Endothelial cell of umbilical vein (primary cell): ENCODE measurements at regions not wholly inside any gene's neighbourhood (a gene's known extent, or its start where the extent isn't known, plus 50 kb on each side); places are given as distances from the start of the nearest gene placed in this dataset.

Experiments
- BruUV-seq: library from RNA; stranded (reverse); fragments of 400-500 nt; replicated peaks from 2 replicates; lab custom pipeline; 2021; lab: Mats Ljungman, UMichigan
- CTCF ChIA-PET: fragments of 300-600, 350-600 bp; sonication (Branson Sonifier 250); formaldehyde crosslinking; loops from one replicate; lab custom pipeline; 2021; ENCODE audit warnings: antibody characterized with exemption, inconsistent platforms; lab: Charles Lee
- POLR2A ChIA-PET: fragments of 300-600, 350-600 bp; sonication (Branson Sonifier 250); formaldehyde crosslinking; loops from one replicate; lab custom pipeline; 2021; ENCODE audit warnings: antibody characterized with exemption, inconsistent platforms; lab: Charles Lee
- DNase-seq: peaks from one replicate; pipeline ENCODE4 v3.0.0-alpha.2; 2011; ENCODE audit warnings: low read depth, low spot score
- FAIRE-seq: peaks from 2 replicates; lab custom pipeline; 2011; peaks lifted over from hg19 to GRCh38; lab: Jason Lieb, UNC
- H2AFZ ChIP-seq: 2 replicates; pipeline ENCODE4 v1.6.0; 2012; ENCODE audit warnings: low read depth, low read length, control low read depth, inconsistent platforms
- H3K27ac ChIP-seq: 2 replicates; pipeline ENCODE4 v1.5.1; 2011; ENCODE audit warnings: low read depth, mild to moderate bottlenecking, control low read depth, low read length, moderate library complexity; ENCODE audit not compliant: insufficient read depth
- H3K27me3 ChIP-seq, 2 experiments: 2 replicates each; pipeline versions ENCODE4 v1.6.0 to v1.6.1; 2011; ENCODE audit warnings: low read length in 2 of 2, mixed read lengths in 1 of 2; ENCODE audit not compliant: control insufficient read depth in 2 of 2, insufficient read depth in 2 of 2
- H3K36me3 ChIP-seq, 2 experiments: 2 replicates in 1 of 2; 3 replicates in 1 of 2; pipeline ENCODE4 v1.5.1; 2011; ENCODE audit warnings: low read length in 2 of 2, mild to moderate bottlenecking in 1 of 2, moderate library complexity in 1 of 2; ENCODE audit not compliant: control insufficient read depth in 2 of 2, insufficient read depth in 2 of 2; ENCODE audit errors: extremely low read depth in 1 of 2
- H3K4me1 ChIP-seq: 3 replicates; pipeline ENCODE4 v1.5.1; 2011; ENCODE audit warnings: mild to moderate bottlenecking, low read length; ENCODE audit not compliant: control insufficient read depth, insufficient read depth; ENCODE audit errors: extremely low read depth
- H3K4me2 ChIP-seq: 2 replicates; pipeline ENCODE4 v1.6.1; 2011; ENCODE audit warnings: low read length, control low read depth, mixed read lengths; ENCODE audit not compliant: insufficient read depth
- H3K4me3 ChIP-seq, 3 experiments: fragments of 200-600 bp in 1 of 3; sonication (generic), shearing (Covaris generic) in 1 of 3; replicated peaks in 1 of 3; 2 replicates each; pipeline ENCODE4 v1.5.1; 2011 to 2016; ENCODE audit warnings: control low read depth in 3 of 3, low read length in 3 of 3, mild to moderate bottlenecking in 2 of 3, inconsistent platforms in 1 of 3, low read depth in 1 of 3, moderate library complexity in 1 of 3; ENCODE audit not compliant: insufficient read depth in 1 of 3
- H3K79me2 ChIP-seq: 2 replicates; pipeline ENCODE4 v1.6.0; 2012; ENCODE audit warnings: low read length, inconsistent platforms; ENCODE audit not compliant: control insufficient read depth, insufficient read depth
- H3K9ac ChIP-seq: replicated peaks from 2 replicates; pipeline ENCODE3; 2011; ENCODE audit warnings: low read length, control low read depth; ENCODE audit not compliant: insufficient read depth; ENCODE audit errors: extremely low read depth
- H3K9me1 ChIP-seq: replicated peaks from 3 replicates; pipeline ENCODE4 v1.6.0; 2011; ENCODE audit warnings: mild to moderate bottlenecking, low read length; ENCODE audit not compliant: control insufficient read depth, insufficient read depth; ENCODE audit errors: extremely low read depth
- H3K9me3 ChIP-seq: replicated peaks from 2 replicates; pipeline ENCODE4 v1.5.1; 2012; ENCODE audit warnings: low read length, inconsistent platforms; ENCODE audit not compliant: control insufficient read depth, insufficient read depth
- H4K20me1 ChIP-seq: replicated peaks from 2 replicates; pipeline ENCODE3; 2011; ENCODE audit warnings: mild to moderate bottlenecking, low read length; ENCODE audit not compliant: control insufficient read depth, insufficient read depth; ENCODE audit errors: extremely low read depth
- CTCF ChIP-seq, 2 donors: IDR thresholded peaks; 1 replicate in 1 of 2; 2 replicates in 1 of 2; pipeline ENCODE4 v1.5.1; 2011; ENCODE audit warnings: low read length in 2 of 2, mild to moderate bottlenecking in 2 of 2, moderate library complexity in 2 of 2, control low read depth in 1 of 2, inconsistent platforms in 1 of 2, low read depth in 1 of 2; ENCODE audit not compliant: insufficient read depth in 1 of 2; ENCODE audit errors: extremely low read depth in 1 of 2
- EZH2 ChIP-seq: IDR thresholded peaks from 2 replicates; pipeline ENCODE4 v1.6.1; 2012; ENCODE audit warnings: borderline replicate concordance, low read depth, mild to moderate bottlenecking, moderate library complexity, low read length, inconsistent platforms; ENCODE audit not compliant: severe bottlenecking
- FOS ChIP-seq: IDR thresholded peaks from 2 replicates; pipeline ENCODE4 v1.6.1; 2011; ENCODE audit warnings: mild to moderate bottlenecking, low read length, moderate library complexity, borderline replicate concordance; ENCODE audit not compliant: insufficient read depth
- GATA2 ChIP-seq: IDR thresholded peaks from 2 replicates; pipeline ENCODE4 v1.7.0; 2011; ENCODE audit warnings: low read depth, mild to moderate bottlenecking, moderate library complexity, mixed read lengths, low read length; ENCODE audit not compliant: insufficient read length, insufficient read depth
- JUN ChIP-seq: IDR thresholded peaks from 2 replicates; pipeline ENCODE4 v1.6.1; 2011; ENCODE audit warnings: borderline replicate concordance, low read depth; ENCODE audit not compliant: insufficient read length, insufficient read depth
- MAX ChIP-seq: IDR thresholded peaks from 2 replicates; pipeline ENCODE4 v1.6.1; 2011; ENCODE audit not compliant: insufficient read depth, insufficient read length
- MYC ChIP-seq: IDR thresholded peaks from one replicate; pipeline ENCODE4 v1.6.1; 2011; ENCODE audit warnings: mild to moderate bottlenecking, low read depth, low read length
- POLR2A ChIP-seq: IDR thresholded peaks from 2 replicates; pipeline ENCODE4 v1.6.1; 2012; ENCODE audit warnings: low read depth, mild to moderate bottlenecking, control low read depth, low read length
- POLR2AphosphoS5 ChIP-seq: IDR thresholded peaks from 2 replicates; pipeline ENCODE4 v1.6.1; 2012; ENCODE audit warnings: low read depth, mild to moderate bottlenecking, control low read depth, low read length, moderate library complexity; ENCODE audit not compliant: insufficient read depth
- dilution Hi-C: fragments of 300-500 bp; cut with MboI; formaldehyde crosslinking; loops from one replicate; pipeline ENCODE4 v1.15.0; 2019; ENCODE audit warnings: low sequenced_read_pairs; ENCODE audit not compliant: extremely low pct_ligation_motif_present
- intact Hi-C: fragments of 100-400 bp; cut with micrococcal nuclease; formaldehyde crosslinking; loops from one replicate; pipeline ENCODE4 v1.10.0; 2022

GRCh38 chr18:59954755-59955156 lies 55.0 kb downstream of the PMAIP1 start:
- no peaks in the 10 kb centered on the region for H4K20me1 ChIP-seq
- no peak overlapping the region for H3K9ac ChIP-seq
- H3K9me3 ChIP-seq: no peaks in the 10 kb centered on the region
- H3K9me1 ChIP-seq: no peaks in the 10 kb centered on the region
- no peak overlapping the region for H2AFZ ChIP-seq
- BruUV-seq: no TSS peak
- ChIA-PET POLR2A (interaction anchor here (0.6 kb wide), 1 partner anchor 13 kb away, joined by 4 read pairs; no protein-coding TSS in a partner anchor), CTCF (interaction anchor here (1.0 to 3.2 kb wide), 6 partner anchors 12 to 123 kb away, joined by 3 to 16 read pairs (median 5); no protein-coding TSS in a partner anchor)
- no peaks in the 10 kb centered on the region for H3K27me3 ChIP-seq
- H3K4me1 ChIP-seq: no peaks in the 10 kb centered on the region
- H3K36me3 ChIP-seq: no peaks in the 10 kb centered on the region
- TF ChIP-seq EZH2: no peak
- TF ChIP-seq GATA2: no peak
- no peak for TF ChIP-seq POLR2A
- TF ChIP-seq JUN: no peak
- TF ChIP-seq MAX: no peak
- dilution Hi-C loops: no loop called here
- intact Hi-C loops: no loop called here
- no peak overlapping the region for H3K4me2 ChIP-seq
- H3K79me2 ChIP-seq: no peaks in the 10 kb centered on the region
- DNase-seq (no peak), FAIRE-seq (no peak)
- H3K4me3 ChIP-seq: no peak overlapping the region
- no peak overlapping the region for H3K27ac ChIP-seq

GRCh38 chr18:59954241-59954640 lies 54.4 kb downstream of the PMAIP1 start:
- Histone ChIP-seq H3K79me2 (no peaks in the 10 kb centered on the region), H3K4me2 (no peak overlapping the region), H3K36me3 (no peaks in the 10 kb centered on the region), H3K4me1 (no peaks in the 10 kb centered on the region), H2AFZ (no peak overlapping the region), H3K9me3 (no peaks in the 10 kb centered on the region), H3K4me3 (no peak overlapping the region), H3K9me1 (no peaks in the 10 kb centered on the region), H3K9ac (no peak overlapping the region), H3K27ac (no peak overlapping the region), H3K27me3 (no peaks in the 10 kb centered on the region), H4K20me1 (no peaks in the 10 kb centered on the region)
- DNase-seq (no peak), FAIRE-seq (peak; percentile 48)
- intact Hi-C loops (no loop called here), dilution Hi-C loops (no loop called here)
- BruUV-seq: no TSS peak
- POLR2A ChIA-PET: interaction anchor here (0.6 kb wide), 1 partner anchor 36 kb away, joined by 5 read pairs; no protein-coding TSS in a partner anchor
- CTCF ChIA-PET: interaction anchor here (1.0 to 3.2 kb wide), 7 partner anchors 13 to 123 kb away, joined by 3 to 16 read pairs (median 6); no protein-coding TSS in a partner anchor
- TF ChIP-seq FOS (no peak), POLR2AphosphoS5 (no peak), MYC (no peak), CTCF (IDR thresholded peaks at IDR 0.05; ENCODE audit: extremely low read depth in 1 of 2, insufficient read depth in 1 of 2, low read depth in 1 of 2, low read length in 2 of 2) (no peak), JUN (no peak), GATA2 (no peak), MAX (no peak), POLR2A (no peak), EZH2 (no peak)
